ENCODE measurements at regions not wholly inside any gene's neighbourhood (a gene's known extent, or its start where the extent isn't known, plus 50 kb on each side); places are given as distances from the start of the nearest gene placed in this dataset.

DNA sequence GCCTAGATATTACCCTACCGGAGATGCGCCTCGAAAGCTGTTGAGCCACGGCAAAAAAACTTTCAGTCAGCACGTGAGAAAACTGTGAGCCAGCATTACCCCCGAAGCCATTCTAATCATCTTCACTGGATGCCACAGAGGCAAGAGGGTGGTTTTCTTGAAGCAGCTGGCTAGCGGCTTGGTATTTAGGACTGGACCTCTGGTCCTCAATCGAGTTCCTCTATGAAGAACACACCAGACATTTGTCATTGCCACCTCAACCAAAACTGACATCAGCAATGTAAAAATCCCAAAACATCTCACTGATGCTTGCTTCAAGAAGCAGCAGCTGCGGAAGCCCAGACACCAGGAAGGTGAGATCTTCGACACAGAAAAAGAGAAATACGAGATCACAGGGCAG is 52.8 kb upstream of the SLC66A3 start:
- no peaks in the 10 kb centered on the region for H3K9me3 Mint-ChIP-seq

DNA sequence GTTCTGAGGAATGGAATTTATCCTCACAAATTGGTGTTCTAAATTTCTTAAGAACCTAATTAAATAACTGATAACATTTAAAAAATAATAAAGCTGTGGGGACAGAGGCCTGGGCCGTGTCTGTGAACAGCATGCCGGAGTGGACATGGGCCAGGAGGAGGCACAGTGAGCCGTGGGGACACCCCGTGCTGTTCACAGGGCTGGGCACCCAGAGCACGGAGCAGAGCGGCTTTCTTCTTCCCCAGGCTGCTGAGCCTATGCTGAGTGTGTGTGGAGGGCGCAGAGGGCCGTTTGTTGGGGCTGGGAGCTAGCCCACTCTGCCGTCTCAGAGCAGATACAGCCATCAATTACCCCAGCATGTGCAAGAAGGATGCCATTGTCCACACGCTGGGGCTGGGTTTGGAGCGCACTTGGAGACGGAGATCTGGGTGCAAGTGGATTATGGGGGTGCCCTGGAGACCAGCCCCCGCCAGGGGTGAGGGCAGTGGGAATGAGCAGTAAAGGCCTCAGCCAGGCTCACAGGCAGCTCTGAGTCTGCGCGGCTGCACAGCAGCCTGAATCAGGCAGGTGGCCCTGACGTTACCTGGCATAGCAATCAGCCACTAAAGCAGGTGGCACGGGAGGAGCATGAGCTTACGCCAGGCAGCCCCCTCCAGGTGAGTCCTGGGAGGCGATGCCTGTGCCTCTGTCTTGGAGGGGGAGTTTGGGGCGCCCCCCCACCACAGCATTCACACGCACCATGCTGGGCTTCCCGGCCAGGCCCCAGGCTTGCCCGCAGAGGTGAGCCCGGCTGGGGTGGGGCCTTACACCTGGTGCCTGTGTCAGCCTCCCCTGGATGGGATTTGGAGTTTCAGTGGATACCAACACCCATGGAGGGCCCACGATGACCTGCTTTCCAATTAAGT is 52.1 kb upstream of the SLC66A3 start:
- Mint-ChIP-seq H3K4me1 (ENCODE audit: low read depth) (peaks cover 2% of the 10 kb centered on the region), H3K4me3 (no peak overlapping the region), H3K27me3 (ENCODE audit: insufficient read depth) (peaks cover 21% of the 10 kb centered on the region), H3K36me3 (ENCODE audit: low read depth) (no peaks in the 10 kb centered on the region), H3K9me3 (no peaks in the 10 kb centered on the region), H3K27ac (no peak overlapping the region)
- DNase-seq = no peak
- TF ChIP-seq, protein P1, sequence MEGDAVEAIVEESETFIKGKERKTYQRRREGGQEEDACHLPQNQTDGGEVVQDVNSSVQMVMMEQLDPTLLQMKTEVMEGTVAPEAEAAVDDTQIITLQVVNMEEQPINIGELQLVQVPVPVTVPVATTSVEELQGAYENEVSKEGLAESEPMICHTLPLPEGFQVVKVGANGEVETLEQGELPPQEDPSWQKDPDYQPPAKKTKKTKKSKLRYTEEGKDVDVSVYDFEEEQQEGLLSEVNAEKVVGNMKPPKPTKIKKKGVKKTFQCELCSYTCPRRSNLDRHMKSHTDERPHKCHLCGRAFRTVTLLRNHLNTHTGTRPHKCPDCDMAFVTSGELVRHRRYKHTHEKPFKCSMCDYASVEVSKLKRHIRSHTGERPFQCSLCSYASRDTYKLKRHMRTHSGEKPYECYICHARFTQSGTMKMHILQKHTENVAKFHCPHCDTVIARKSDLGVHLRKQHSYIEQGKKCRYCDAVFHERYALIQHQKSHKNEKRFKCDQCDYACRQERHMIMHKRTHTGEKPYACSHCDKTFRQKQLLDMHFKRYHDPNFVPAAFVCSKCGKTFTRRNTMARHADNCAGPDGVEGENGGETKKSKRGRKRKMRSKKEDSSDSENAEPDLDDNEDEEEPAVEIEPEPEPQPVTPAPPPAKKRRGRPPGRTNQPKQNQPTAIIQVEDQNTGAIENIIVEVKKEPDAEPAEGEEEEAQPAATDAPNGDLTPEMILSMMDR (IDR thresholded peaks at IDR 0.05) = no peak

More for the DNA sequence above, 52.8 kb upstream of the SLC66A3 start:
- Mint-ChIP-seq H3K36me3 (ENCODE audit: low read depth) (no peaks in the 10 kb centered on the region), H3K4me3 (no peak overlapping the region), H3K4me1 (ENCODE audit: low read depth) (peaks cover 9% of the 10 kb centered on the region), H3K27ac (no peak overlapping the region), H3K27me3 (ENCODE audit: insufficient read depth) (peaks cover 19% of the 10 kb centered on the region)
- DNase-seq = no peak
- TF ChIP-seq, protein P1 (IDR thresholded peaks at IDR 0.05) = no peak

DNA sequence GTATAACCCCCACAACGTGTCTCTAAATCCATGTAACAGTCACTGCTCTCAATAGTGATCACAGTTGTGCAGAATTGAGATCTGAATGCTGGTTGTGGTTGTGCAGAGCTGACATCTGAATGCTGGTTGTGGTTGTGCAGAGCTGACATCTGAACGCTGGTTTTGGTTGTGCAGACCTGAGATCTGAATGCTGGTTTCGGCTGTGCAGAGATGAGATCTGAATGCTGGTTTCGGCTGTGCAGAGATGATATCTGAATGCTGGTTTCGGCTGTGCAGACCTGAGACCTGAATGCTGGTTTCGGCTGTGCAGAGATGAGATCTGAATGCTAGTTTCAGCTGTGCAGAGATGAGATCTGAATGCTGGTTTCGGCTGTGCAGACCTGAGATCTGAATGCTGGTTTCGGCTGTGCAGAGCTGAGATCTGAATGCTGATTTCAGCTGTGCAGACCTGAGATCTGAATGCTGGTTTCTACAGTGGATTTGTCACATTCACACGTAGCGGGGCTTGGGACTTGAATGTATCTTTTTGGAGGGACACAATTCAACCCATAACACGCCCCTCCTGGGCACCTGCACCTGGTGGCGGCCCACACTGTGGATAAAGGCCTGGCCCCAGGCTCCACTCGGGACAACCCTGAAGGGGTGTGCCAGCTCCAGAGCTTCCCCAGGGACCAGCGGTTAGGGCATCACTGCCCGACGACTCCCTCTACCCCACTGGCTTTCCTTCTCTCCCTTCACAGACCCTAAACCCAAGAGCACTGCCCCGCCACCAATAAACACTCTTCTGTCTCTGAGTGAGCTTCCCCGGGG is 51.1 kb upstream of the SLC66A3 start:
- no peaks in the 10 kb centered on the region for H3K9me3 Mint-ChIP-seq
- no peaks in the 10 kb centered on the region for H3K4me1 Mint-ChIP-seq (ENCODE audit: low read depth)
- peaks cover 19% of the 10 kb centered on the region for H3K27me3 Mint-ChIP-seq (ENCODE audit: insufficient read depth)
- no peak for DNase-seq
- H3K27ac Mint-ChIP-seq = no peak overlapping the region
- TF ChIP-seq, protein P1 (IDR thresholded peaks at IDR 0.05) = no peak
- no peaks in the 10 kb centered on the region for H3K36me3 Mint-ChIP-seq (ENCODE audit: low read depth)
- no peak overlapping the region for H3K4me3 Mint-ChIP-seq

DNA sequence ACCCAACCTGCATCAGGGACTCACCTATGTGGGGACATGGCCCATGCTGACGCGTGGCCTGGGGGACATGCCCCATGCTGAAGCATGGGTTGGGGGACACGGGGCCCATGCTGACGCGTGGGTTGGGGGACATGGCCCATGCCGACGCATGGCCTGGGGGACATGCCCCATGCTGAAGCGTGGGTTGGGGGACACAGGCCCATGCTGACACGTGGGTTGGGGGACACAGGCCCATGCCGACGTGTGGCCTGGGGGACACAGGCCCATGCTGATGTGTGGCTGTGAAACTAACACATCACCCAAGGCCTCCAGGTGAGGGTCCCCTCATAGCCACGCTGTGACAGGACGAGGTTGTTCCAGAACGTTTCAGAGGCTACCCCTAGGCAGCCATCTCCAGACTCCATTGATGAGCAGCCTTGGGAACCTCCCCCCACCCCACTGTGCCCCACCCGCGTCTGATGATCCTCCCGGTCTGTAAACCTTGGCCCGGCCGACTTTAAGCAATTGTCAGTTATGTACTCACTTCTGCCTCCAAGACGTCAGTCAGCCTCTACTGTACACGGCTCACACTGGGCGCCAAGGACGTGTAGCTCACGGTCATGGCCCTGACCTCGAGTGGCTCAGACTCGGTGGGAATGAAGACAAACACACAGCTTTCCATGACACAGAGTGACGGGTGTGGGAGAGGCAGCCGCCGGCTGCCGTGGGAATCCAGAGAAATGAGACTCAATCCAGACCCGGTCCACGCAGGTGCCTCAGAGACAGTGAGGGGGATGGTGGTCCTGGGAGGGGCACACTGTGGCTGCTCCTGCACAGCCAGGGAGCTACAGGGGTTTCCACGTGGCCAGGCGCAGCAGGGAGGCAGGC is 50.2 kb upstream of the SLC66A3 start:
- Mint-ChIP-seq H3K27ac (no peak overlapping the region), H3K4me3 (no peak overlapping the region), H3K36me3 (ENCODE audit: low read depth) (no peaks in the 10 kb centered on the region), H3K4me1 (ENCODE audit: low read depth) (no peaks in the 10 kb centered on the region), H3K9me3 (no peaks in the 10 kb centered on the region), H3K27me3 (ENCODE audit: insufficient read depth) (peaks cover 16% of the 10 kb centered on the region)
- DNase-seq = no peak
- TF ChIP-seq, protein P1 (IDR thresholded peaks at IDR 0.05) = no peak
